Activated B cell treated with CpG ODN at 0.5 μM for 24 hours (primary cell): ENCODE measurements at regions not wholly inside any gene's neighbourhood (a gene's known extent, or its start where the extent isn't known, plus 50 kb on each side); places are given as distances from the start of the nearest gene placed in this dataset.

Experiments used
- ATAC-seq: fragments of 200-7000 bp; cut with Tn5 transposase; one replicate; pipeline ENCODE4 v1.10.0; 2021; ENCODE audit warnings: low read depth, mild to moderate bottlenecking, moderate library complexity
- CTCF ChIA-PET: fragments of 350-600 bp; sonication (Branson Sonifier 250); formaldehyde crosslinking; loops from one replicate; lab custom pipeline; 2021; ENCODE audit warnings: antibody characterized with exemption; lab: Charles Lee
- POLR2A ChIA-PET: fragments of 350-600 bp; sonication (Branson Sonifier 250); formaldehyde crosslinking; loops from one replicate; lab custom pipeline; 2021; ENCODE audit warnings: antibody characterized with exemption; lab: Charles Lee
- DNase-seq: peaks from one replicate; pipeline ENCODE4 v3.0.0; 2022
- H3K27ac Mint-ChIP-seq: one replicate; pipeline ENCODE4 v1.8.0; 2020; ENCODE audit warnings: mixed read lengths
- H3K27me3 Mint-ChIP-seq: one replicate; pipeline ENCODE4 v1.8.0; 2021; ENCODE audit warnings: mixed read lengths
- H3K36me3 Mint-ChIP-seq: one replicate; pipeline ENCODE4 v1.8.0; 2021; ENCODE audit warnings: low read depth, mixed read lengths
- H3K4me1 Mint-ChIP-seq: one replicate; pipeline ENCODE4 v1.8.0; 2021; ENCODE audit warnings: mixed read lengths
- H3K4me3 Mint-ChIP-seq: one replicate; pipeline ENCODE4 v1.8.0; 2020; ENCODE audit warnings: mild to moderate bottlenecking, mixed read lengths
- H3K9me3 Mint-ChIP-seq: one replicate; pipeline ENCODE4 v1.8.0; 2020; ENCODE audit warnings: mixed read lengths
- intact Hi-C: fragments of 100-400 bp; cut with micrococcal nuclease; formaldehyde crosslinking; loops from one replicate; pipeline ENCODE4 v1.15.1; 2024
- TF ChIP-seq, protein P1 (sequence below): fragments of 200-600 bp; IDR thresholded peaks from one replicate; pipeline ENCODE4 v1.8.0; 2022; ENCODE audit warnings: antibody characterized with exemption, mild to moderate bottlenecking

DNA sequence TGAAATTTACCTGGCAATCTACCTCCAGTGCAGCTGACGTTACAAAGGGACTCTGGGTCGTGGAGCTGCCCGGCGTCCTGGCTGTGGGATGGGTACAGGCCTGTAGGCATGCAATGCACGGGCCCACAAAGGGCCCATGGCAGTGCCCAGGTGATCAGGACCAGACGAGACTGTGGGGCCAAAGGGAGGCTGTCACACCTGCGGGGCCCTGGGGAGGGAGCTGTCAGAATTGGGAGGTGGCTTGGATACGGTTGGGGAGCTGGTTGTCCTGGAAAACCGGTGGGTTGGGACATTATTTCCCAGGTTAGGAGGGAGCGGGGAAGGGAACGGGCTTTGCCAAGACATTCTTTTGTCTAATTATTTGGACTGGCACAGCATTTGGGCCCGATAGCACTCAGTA, 958.5 kb downstream of the BRD1 start:
- H3K27me3 Mint-ChIP-seq = no peaks in the 10 kb centered on the region
- intact Hi-C loops = no loop called here
- ChIA-PET CTCF (no interaction called here), POLR2A (no interaction called here)
- no peak overlapping the region for H3K4me3 Mint-ChIP-seq
- DNase-seq = no peak
- H3K36me3 Mint-ChIP-seq = no peaks in the 10 kb centered on the region
- TF ChIP-seq, protein P1, sequence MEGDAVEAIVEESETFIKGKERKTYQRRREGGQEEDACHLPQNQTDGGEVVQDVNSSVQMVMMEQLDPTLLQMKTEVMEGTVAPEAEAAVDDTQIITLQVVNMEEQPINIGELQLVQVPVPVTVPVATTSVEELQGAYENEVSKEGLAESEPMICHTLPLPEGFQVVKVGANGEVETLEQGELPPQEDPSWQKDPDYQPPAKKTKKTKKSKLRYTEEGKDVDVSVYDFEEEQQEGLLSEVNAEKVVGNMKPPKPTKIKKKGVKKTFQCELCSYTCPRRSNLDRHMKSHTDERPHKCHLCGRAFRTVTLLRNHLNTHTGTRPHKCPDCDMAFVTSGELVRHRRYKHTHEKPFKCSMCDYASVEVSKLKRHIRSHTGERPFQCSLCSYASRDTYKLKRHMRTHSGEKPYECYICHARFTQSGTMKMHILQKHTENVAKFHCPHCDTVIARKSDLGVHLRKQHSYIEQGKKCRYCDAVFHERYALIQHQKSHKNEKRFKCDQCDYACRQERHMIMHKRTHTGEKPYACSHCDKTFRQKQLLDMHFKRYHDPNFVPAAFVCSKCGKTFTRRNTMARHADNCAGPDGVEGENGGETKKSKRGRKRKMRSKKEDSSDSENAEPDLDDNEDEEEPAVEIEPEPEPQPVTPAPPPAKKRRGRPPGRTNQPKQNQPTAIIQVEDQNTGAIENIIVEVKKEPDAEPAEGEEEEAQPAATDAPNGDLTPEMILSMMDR = no peak
- ATAC-seq = no peak
- peaks cover 5% of the 10 kb centered on the region for H3K9me3 Mint-ChIP-seq
- no peaks in the 10 kb centered on the region for H3K4me1 Mint-ChIP-seq
- H3K27ac Mint-ChIP-seq = no peak overlapping the region

DNA sequence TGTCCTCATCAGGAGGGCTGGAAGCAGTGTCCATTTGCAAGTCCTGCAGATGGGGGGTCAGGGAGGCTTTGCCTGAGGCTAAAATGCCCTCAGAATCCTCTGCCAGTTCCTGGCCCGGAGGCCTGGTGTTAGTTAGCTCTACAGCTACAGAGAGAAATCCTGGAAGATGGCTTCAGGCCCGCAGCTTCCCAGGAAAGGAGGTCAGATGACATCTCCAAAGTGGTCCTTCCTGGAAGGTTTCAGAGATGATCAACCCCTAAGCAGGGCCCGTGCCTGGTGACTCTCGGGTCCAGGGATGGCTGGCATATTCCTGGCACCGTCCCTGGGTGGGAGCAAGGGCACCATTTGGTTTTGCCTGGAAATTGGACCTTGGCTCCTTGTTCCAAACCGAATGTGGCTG, 959.1 kb downstream of the BRD1 start:
- ATAC-seq = no peak
- TF ChIP-seq, protein P1 = no peak
- H3K9me3 Mint-ChIP-seq = peaks cover 5% of the 10 kb centered on the region
- no peaks in the 10 kb centered on the region for H3K36me3 Mint-ChIP-seq
- H3K4me1 Mint-ChIP-seq = no peaks in the 10 kb centered on the region
- H3K27ac Mint-ChIP-seq = no peak overlapping the region
- no peak overlapping the region for H3K4me3 Mint-ChIP-seq
- DNase-seq = no peak
- CTCF ChIA-PET = no interaction called here
- no peaks in the 10 kb centered on the region for H3K27me3 Mint-ChIP-seq
- intact Hi-C loops = no loop called here
- POLR2A ChIA-PET = no interaction called here

DNA sequence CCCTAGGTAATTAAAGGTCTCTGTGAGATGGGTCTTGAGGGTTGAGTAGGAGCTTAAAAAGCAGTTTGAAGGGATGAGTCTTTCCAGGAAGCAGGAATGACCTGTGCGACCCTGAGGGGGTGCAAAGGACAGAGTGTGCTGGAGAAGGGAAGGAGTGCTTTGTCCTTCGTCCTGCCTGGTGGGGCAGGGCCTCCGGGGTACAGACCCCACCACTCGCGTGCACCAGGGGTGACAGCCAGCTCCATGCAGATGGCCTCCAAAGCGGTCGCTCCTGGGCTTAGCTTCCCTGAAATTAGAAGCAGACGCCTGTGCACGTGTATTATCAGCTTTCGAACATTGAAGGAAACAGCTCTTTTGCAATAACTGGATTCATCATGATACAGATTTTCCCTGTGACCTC, 959.8 kb downstream of the BRD1 start:
- no peaks in the 10 kb centered on the region for H3K27me3 Mint-ChIP-seq
- no peaks in the 10 kb centered on the region for H3K36me3 Mint-ChIP-seq
- no peak overlapping the region for H3K27ac Mint-ChIP-seq
- ChIA-PET CTCF (no interaction called here), POLR2A (no interaction called here)
- H3K4me1 Mint-ChIP-seq = no peaks in the 10 kb centered on the region
- peaks cover 5% of the 10 kb centered on the region for H3K9me3 Mint-ChIP-seq
- no peak overlapping the region for H3K4me3 Mint-ChIP-seq
- intact Hi-C loops = no loop called here
- TF ChIP-seq, protein P1 = no peak
- no peak for ATAC-seq
- no peak for DNase-seq

DNA sequence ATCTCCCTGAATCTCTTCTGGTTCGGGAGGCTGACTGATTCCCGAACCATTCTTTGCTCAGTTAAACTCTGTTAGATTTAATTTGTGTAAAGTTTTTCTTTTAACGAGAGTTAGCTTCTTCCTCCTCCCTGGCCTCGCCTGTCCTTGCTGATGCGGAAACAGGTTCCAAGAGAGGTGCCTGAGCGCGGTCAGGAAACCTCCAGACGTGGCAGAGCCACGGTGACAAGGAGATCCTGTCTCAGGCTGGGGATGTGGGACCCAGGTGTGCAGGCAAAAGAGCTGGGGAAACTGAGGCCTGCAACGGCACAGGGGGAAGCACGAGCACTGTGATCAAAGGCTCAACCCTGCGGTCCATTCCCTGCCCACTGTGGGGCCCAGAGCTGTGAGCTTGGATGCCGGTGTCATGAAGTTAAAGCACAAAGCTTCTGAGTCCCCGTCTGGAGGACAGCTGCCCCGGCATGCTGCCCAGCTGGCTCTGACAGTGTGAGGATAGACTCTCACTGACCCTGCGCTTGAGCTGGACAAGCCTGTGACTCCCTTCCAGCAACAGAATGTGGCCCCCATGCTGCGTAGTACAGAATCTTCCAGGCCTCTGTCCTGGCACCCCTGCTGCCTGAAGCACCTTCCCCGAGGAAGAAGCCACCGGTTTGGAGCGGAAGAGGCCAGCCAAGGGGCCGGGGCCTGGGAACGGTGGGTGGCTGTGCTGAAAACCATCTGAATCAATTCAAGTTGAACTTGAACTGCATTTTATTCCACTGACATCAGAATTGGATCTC, 960.6 kb downstream of the BRD1 start:
- H3K27ac Mint-ChIP-seq = no peak overlapping the region
- intact Hi-C loops = no loop called here
- CTCF ChIA-PET = no interaction called here
- H3K27me3 Mint-ChIP-seq = no peaks in the 10 kb centered on the region
- TF ChIP-seq, protein P1 = no peak
- H3K4me3 Mint-ChIP-seq = no peak overlapping the region
- peaks cover 5% of the 10 kb centered on the region for H3K9me3 Mint-ChIP-seq
- DNase-seq = no peak
- POLR2A ChIA-PET = no interaction called here
- H3K4me1 Mint-ChIP-seq = no peaks in the 10 kb centered on the region
- no peaks in the 10 kb centered on the region for H3K36me3 Mint-ChIP-seq
- ATAC-seq = no peak

DNA sequence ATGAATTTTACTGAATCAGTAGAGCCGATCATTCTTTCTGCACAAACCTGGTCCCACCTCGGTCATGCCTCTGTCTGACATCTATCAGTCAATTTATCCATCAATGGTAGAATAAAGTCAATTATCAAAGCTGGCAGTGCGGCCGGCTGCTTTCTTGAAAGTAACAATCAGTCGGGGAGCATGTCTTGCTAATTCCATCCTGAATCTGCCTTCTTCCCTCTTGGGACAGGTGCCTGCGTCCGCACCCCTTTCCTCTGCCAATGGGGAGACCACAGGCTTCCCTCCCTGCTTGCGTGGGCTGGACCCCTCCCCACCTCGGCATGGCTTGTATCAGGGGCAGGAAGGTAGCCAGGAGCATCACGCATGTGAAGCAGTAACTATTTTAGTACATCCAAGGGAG, 962.9 kb downstream of the BRD1 start:
- no peak for DNase-seq
- TF ChIP-seq, protein P1 = no peak
- H3K4me3 Mint-ChIP-seq = no peak overlapping the region
- ChIA-PET CTCF (no interaction called here), POLR2A (no interaction called here)
- intact Hi-C loops = no loop called here
- H3K27ac Mint-ChIP-seq = no peak overlapping the region
- no peaks in the 10 kb centered on the region for H3K36me3 Mint-ChIP-seq
- ATAC-seq = no peak
- no peaks in the 10 kb centered on the region for H3K27me3 Mint-ChIP-seq
- H3K9me3 Mint-ChIP-seq = no peaks in the 10 kb centered on the region
- no peaks in the 10 kb centered on the region for H3K4me1 Mint-ChIP-seq
